PFSK-1 (cell line): ENCODE measurements at regions not wholly inside any gene's neighbourhood (a gene's known extent, or its start where the extent isn't known, plus 50 kb on each side); places are given as distances from the start of the nearest gene placed in this dataset.

Experiments used
- POLR2AphosphoS5 ChIP-seq: IDR thresholded peaks from 2 replicates; pipeline ENCODE4 v1.6.1; 2012; ENCODE audit warnings: low read depth, mild to moderate bottlenecking, control low read depth, low read length, moderate library complexity
- REST ChIP-seq, 2 experiments: IDR thresholded peaks; 2 replicates each; pipeline versions ENCODE4 v1.6.1 to v1.8.0; 2011 to 2012; ENCODE audit warnings: low read depth in 2 of 2, low read length in 2 of 2, control low read depth in 1 of 2, inconsistent platforms in 1 of 2, mild to moderate bottlenecking in 1 of 2, moderate library complexity in 1 of 2; ENCODE audit not compliant: insufficient read depth in 1 of 2
- SIN3A ChIP-seq: IDR thresholded peaks from 2 replicates; pipeline ENCODE4 v1.6.1; 2012; ENCODE audit warnings: mild to moderate bottlenecking, low read length, moderate library complexity, borderline replicate concordance; ENCODE audit not compliant: insufficient read depth

- TF ChIP-seq POLR2AphosphoS5 = no peak
- no peak for TF ChIP-seq REST (IDR thresholded peaks at IDR 0.05; ENCODE audit: insufficient read depth in 1 of 2, low read depth in 2 of 2, low read length in 2 of 2)
- TF ChIP-seq SIN3A = no peak
These were observed 301.2 kb upstream of the ADGRL2 start for GRCh38 chr1:81499487-81499886.
